HG03520 (cell line): ENCODE measurements at regions not wholly inside any gene's neighbourhood (a gene's known extent, or its start where the extent isn't known, plus 50 kb on each side); places are given as distances from the start of the nearest gene placed in this dataset.

Experiments used
- ATAC-seq: cut with Tn5 transposase; IDR thresholded peaks from one replicate; pipeline ENCODE4 v1.9.1; 2021; ENCODE audit warnings: mild to moderate bottlenecking, moderate library complexity; ENCODE audit not compliant: unreplicated experiment

DNA sequence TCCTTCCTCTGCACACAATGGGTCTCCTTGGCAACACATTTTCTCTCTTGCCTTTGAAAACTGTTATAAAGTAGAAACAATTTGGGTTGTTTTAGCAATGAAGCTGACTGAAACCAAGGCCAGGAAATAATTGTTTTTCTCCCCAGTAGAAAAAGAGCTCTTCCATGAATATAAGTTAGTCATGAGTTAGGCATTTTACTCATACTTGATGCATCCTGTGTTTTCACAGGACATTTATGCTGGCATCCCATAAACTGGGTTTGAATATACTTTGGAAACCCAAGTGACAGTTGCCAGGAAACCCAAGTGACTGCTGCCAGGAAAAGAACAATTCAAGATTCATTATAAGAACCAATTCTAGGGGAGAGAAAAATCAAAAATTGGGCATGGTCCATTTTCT is 128.6 kb upstream of the NPY2R start:
- no peak for ATAC-seq

DNA sequence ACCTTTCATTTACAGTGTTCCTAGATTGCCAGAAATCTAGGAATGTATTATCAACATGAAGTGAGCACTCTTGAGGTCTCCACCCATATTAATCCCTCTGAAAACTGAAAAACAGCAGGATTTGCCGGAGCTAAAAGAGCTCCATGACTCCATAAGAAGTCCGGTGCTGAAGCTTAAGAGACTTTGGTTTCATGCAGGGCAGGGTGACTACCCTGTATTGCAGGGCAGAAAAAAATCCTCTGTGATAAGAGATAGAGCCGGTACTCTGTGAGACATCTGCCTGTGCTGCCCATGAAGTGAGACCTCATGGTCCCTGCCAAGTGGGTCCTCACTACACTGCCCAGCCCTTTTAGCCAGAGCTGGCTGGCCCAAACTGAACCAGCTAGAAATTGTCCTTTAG is 127.2 kb upstream of the NPY2R start:
- no peak for ATAC-seq

DNA sequence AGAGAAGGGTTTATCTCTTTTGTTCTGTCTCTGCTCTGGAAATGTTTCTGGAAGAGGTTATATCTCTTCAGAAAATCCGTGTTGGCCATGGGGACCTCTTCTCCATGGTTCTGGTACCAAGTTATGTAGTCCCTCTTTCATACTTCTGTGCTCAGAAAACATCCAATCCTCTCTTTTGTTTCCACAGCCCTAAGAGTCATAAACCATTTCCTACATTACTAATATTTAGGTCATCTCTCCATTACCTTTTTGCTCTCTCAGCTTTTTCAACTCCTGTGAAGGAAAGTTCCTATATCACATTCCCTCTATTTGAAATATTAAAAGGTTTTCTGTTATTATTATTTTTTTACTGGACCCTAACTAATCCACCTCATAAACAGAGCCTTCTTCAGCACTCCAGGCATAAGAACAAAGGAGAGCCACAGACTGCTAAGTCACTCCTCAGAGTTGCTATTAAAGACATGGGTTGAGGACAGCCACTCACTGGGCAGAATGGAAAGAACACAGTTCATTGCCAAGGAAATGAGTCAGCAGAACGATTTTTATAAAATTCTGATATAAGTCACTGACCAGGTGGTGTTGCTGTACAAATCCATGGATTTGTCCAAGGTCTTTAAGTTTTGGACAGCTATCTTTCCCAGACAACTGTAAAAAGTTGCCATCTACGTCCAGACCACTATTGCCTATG is 122.4 kb upstream of the NPY2R start:
- ATAC-seq = no peak

DNA sequence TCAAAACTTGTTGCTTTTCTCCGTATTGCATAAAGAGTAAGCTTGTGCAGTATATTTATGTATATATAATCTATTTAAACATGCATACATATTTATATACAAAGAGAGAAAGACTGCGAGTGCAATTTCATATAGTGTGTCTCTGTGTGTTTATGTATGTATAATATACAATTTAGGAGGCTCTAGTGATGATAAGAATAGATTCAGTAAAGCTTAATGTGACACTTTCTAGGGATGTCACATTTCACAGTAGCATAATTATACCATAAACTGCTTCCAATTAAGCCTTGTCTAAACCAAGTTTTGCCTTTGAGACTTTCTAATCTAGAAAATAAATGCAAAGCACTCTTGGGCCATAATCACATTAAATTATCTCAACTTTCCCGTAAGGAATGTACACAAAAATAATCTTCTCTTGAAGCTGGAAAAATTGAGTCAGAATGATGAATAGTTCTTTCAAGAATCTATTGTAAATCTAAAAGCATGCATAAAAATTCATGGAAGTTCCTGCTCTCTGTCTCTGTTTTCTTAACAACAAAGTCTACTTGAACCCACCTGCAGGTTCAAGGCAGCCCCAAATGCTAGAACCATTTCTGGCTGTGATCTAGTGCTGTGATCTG is 114.1 kb upstream of the NPY2R start:
- ATAC-seq = no peak

DNA sequence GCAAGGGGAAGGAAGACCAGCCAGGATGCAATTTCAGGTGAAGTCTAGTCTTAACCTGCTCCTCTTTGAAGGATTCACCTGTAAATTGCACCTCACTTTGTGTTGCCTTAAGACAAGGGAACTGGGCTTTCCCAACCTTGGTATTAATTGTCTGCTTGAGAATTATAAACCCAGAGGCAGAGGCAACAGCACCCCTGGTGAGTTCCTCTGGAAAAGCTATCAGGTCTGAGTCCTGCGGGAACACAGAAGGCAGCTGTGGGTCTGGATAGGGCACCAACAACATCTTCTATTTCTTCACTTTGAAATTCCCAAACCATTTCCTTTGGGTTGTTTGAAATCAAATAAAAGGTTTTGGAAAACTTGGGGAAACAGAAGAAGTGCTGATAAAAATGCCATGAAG is 109.2 kb upstream of the NPY2R start:
- ATAC-seq = no peak

DNA sequence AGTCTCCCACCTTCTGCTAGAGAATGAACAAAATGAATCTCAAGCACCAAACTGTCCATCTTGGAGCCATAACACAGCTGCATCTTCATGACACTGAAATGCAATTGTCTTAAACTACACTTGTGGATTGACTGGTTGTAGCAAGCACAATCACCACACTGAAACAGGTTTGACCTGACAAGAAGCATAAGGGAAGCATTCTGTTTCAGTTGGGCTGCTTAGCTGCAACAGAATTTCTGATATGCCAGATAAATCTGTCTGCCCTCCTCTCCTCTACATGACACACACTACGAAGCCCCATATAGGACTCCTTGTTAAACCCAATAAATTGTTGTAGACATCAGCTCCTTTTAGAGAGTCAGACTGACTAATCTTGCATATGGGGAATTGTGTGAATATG is 101.8 kb upstream of the NPY2R start:
- no peak for ATAC-seq

DNA sequence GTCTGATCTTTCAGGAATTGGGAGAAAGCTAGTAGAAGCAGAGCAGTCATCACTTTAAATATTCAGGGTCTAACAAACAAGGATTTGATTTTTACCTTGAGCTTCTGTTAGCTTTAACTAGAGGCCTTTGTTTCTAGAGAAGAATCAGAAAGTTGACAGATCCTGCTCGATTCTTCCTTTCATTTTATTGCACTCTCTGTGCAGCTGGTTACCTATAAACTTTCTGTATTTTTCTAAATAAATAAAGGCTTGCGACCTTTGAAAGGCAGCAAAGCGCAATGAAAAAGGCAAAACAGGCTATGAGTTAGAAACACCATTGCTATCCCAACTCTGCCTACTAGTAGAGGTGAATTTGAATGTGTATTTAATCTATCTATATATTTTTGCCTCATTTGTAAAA is 101.4 kb upstream of the NPY2R start:
- ATAC-seq = no peak

DNA sequence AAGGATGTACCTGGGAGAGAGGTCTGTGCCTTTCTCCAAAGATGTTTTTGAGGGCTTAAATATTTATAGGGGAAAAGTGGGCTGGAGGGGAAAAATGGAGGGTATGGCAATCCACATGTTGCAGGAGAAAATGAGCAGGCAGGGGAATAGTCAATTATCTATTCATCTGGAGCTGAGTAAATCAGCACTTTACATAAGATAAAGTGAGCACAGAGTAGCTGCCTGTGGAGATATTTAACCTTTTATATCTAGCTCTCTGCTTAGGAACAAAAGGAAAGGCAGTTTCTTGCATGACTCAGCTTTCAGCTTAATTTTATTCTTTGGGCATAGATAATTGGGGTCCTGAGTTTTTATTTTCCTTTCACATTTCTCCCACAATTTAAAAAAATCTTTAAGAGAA is 93.6 kb upstream of the NPY2R start:
- ATAC-seq = no peak

DNA sequence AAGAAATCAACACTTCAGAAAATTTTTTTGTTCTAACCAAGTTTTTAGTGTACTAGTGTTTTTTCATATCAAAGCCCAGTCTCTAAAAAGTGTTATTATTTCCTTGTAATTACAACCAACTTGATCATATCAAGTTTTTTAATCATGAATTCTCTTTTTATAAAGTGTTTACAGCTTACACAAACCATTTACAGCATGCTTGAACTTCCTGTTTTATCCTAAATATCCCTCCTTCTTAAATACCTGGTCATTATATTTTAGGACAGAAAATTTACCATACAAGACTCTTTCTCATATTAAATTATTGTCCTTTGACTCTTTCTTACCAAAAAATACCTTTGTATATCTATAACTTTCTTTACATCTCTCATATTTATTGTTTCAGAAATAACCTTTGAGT is 89.4 kb upstream of the NPY2R start:
- no peak for ATAC-seq

DNA sequence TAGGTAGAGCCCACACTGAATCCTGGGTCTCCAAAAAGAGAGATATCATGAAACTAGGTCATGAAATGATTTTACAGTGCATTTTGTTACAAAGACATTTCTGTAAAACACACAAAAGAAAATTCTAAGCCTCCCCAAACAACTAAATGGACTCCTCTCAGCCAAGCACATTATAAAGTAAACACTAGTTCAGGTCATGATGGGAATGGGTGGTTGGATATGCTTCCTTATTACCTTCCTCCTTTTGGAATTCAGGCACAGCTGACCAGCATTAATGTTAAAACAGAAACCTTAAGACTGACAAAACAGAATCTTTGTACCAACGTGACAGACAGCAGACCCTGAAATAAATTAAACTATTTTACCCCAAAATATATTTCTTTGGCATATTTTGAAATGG is 87.9 kb upstream of the NPY2R start:
- no peak for ATAC-seq

DNA sequence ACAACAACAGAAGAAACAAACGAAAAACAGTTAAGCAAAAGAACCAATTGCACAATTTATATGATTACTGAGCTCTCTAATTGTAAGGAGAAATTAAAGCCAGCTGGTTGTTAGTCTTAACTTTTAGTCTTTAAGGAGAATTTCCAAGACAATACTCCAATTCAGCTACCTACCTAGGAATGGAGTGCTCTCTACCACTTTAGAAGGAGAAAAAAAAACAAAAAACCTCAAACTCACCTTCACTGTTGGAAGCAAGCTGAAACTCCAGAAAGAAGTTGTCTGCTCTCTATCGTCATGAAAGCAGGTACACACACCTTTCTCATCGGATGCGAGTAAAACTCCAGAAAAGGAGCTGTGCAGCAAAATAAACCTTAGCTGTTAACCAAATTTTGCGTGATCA is 86.1 kb upstream of the NPY2R start:
- no peak for ATAC-seq

DNA sequence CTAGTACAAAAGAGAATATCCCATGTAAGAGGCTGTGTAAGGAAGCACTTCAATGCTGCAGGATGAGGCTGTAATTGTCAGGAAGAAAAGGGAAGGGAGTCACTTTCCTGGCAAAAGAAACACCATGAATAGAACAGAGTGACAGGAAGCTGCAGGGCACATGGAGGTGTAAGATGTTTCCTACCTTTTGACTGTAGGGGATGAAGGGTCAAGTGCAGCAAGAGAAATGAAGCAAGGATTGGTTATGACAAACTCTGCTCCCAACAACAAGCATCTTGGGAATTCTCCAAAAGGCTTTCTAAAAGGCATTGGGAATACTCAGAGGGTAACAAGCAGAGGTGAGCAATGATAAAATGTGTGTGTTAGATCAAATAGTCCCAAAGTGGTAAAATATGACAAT is 74.3 kb upstream of the NPY2R start:
- ATAC-seq = no peak

DNA sequence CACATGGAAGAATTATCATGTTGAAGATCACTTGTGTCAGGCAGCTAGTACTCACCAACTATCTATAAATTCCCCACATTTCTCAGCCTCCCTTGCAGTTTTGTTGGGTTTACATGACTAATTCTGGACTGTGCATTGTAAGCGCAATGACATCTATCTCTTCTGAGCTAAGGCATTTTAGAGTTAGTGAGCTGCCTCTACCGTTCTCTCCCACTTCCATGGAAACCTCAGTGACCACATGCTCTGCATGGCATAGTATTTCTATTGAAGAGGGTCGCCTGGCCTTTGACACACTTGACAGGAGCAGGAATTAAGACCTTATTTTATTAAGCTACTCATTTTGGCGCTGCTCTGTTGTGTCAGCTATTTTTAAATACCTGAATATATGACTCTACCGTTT is 67.5 kb upstream of the NPY2R start:
- no peak for ATAC-seq

DNA sequence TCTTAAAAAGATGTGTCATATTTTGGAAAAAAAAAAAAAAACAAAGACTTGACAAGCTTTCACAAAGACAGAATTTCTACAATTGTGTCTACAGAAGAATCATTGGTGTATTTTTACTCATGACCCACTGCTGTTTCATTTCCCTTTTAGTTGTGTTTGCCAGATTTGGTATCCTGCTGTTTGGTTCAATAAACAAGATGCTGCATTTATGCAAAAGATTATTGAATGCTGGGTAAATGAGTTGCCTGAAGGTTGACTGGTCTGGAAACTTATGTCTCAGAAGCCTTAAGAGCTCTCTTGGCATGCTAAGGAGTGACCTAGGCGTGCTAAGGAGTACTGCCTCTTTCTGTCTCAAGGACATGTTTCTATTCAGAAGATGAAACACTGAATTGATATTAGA is 64.9 kb upstream of the NPY2R start:
- no peak for ATAC-seq
